ENCODE measurements at regions not wholly inside any gene's neighbourhood (a gene's known extent, or its start where the extent isn't known, plus 50 kb on each side); places are given as distances from the start of the nearest gene placed in this dataset.

DNA sequence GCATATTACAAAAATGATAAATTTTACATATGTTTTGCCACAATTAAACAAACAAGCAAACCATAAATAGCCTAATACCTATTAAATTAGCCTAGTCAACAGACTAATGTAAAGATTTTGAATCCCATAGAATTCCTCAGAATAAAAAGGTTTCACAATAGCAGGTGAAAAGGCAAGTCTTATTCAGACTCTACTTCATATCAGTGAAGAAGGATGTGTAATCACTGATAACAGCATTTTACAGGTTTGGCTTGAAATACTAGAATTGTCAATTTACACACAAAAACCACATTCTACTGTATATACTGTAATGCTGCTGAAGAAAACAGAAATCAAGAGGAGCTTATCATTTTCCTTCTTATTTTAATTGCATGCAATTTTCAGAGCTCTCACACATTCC lies 90.8 kb upstream of the SSTR1 start:
- no peak for DNase-seq (ENCODE audit: low read depth)

DNA sequence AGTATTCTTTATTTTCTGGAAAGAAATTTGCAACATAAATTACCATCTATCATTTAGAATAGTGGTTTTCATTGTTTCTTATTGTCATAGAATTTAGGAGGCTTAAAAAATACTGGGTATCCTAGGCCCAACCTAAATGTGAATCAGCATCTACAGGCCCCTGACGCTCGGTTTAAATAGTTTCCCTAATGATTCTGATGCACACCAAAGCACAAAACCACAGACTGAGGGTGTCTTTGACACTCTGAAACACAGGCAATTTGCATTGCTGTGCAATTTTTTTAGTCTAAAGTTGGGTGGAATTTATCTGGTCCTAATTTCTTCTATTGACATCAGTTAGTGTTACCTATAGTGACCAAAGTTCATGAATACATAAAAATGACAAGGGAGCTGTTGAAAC lies 87.6 kb upstream of the SSTR1 start:
- no peak for DNase-seq (ENCODE audit: low read depth)

DNA sequence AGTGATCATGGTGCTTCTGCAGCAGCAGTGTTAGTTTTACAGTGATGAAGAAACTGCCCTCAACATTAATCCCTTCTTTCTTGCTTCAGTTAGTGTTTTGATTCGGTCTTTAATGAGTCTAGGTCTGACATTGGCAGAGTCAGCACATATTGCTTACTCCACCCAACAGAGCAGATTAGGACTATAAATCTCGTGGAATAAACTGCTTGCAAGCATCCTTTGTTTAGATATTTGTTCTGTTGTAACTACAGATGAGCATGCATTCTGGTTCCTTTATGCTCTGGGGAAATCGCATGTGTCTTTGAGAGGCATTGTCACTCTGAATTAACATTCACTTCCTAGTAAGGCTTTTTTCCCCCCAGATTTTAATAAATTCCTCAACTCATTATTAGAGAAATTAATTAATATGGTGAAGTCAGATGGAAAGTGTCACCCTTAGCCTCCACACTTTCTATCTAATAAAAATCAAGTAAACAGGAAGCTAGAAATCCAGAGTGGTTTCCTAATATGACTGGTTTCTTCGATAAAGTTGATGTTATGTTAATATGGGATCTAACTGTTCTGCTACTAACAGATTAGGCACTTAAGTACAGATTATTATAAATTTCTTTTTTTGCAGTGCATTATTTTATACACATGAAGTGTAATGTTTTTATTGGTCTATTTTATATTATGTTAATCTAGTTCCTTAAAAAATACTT lies 86.2 kb upstream of the SSTR1 start:
- DNase-seq (ENCODE audit: low read depth), result no peak

DNA sequence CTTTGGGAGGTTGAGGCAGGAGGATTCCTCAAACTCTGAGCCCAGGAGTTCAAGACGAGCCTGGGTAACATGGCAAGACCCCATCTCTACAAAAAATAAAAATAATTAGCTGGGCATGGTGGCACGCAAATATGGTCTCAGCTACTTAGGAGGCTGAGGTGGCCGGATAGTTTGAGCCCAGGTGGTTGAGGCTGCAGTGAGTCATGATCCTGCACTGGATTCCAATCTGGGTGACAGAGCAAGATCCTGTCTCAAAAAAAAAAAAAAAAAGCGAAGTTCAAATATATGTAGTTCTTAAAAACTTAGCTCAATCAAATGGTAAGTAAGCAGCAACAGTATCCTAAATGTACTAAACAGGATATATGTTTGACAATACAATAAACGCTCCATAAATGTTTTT lies 85.5 kb upstream of the SSTR1 start:
- DNase-seq (ENCODE audit: low read depth), result no peak

DNA sequence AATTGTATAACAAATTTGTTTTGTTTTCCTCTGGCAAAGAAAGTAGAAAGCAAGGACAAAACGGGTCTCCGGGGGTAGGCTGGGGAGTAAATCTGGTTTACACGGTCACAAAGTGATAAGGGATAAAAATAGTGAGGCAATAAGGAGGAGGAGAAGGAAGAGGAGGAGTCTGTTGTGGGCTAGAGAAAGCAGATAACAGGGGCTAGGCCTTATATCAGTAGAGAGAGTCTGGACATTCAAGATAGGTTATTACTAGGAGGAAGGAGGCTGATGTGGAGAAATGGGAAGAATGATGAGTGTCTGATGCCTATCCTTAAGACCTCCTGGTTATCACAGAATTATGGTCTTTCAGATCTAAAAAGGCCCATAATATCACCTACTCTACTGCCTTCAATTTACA lies 83.2 kb upstream of the SSTR1 start:
- no peak for DNase-seq (ENCODE audit: low read depth)

DNA sequence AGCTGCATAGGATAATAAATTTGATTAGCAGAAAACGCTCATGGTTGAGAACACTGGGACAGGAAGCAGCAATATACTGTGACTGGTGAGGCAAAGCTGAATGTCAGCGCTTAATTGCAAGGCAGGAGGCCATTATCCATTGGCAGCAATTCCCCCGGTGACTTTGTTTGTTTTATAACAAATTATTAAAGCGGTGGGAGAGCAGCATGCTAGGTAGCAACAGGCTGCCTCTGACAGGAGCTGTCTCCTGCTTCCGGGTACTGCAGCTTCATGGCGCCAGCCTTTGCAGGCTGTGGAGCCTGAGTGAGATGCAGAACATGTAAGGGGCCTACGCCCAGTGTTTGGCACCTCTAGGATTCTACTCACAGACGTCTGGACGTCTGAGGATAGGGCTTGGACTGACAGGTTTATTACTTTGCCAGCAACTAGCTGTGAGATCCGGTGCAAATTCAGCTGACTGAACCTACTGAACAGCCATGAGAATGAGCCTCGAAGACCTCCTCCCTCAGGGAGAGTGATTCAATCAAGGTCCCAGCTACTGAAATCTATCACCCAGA lies 82.1 kb upstream of the SSTR1 start:
- no peak for DNase-seq (ENCODE audit: low read depth)

DNA sequence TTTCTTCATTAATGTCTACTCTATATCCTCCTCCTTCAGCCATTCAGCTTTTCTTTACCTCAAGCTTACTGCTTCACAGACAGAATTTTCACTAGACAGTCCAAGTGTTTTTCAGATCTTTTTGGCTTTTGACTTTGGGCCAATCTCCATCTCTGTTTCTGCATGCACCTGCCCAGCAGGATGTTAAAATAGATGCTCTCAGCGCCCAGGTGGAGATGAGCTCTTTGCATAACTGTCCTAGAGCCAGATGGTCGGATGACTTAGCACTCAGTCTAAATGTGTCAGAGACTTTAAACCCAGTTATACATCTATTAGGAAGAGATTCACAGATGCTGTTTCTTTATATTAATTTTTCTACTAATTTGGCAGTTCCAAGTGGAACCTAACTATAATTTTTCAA lies 80.3 kb upstream of the SSTR1 start:
- no peak for DNase-seq (ENCODE audit: low read depth)

DNA sequence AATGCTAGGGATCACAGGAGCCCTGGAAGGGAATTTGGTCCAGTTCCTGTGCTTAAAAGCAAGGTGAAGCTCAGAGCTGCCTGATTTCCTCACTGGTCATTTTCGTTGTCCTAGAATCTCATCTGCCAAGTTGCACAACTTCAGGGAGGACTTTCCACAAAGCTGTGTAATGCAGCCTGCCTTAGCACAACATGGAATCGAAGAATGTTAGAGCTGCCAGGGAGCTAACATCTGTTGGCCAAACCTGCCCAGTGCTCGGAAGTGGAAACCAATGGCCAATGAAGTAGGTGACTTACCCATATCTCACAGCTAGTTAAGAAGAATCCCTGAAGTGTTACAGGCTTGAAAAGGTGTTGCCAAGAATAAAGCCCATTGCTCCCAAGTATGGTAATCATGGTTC lies 79.9 kb upstream of the SSTR1 start:
- DNase-seq (ENCODE audit: low read depth), result no peak

DNA sequence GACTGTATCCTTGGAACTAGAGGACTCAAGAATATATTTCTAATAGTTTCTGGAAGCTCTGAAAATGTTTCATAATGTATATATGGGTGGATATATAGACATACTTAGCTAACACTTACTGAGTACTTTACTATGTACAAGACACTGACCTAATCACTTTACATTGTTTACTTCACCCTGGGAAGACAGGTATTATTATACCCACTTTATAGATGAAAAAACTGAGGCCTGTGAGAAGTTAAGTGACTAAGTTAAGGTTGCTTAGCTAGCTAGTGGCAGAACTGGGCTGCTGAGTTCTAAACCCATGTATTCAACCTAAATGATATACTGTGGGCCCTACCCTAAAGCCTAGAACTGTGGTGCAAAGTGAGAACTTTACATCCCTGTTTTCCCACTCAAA lies 79.1 kb upstream of the SSTR1 start:
- DNase-seq (ENCODE audit: low read depth), result no peak

DNA sequence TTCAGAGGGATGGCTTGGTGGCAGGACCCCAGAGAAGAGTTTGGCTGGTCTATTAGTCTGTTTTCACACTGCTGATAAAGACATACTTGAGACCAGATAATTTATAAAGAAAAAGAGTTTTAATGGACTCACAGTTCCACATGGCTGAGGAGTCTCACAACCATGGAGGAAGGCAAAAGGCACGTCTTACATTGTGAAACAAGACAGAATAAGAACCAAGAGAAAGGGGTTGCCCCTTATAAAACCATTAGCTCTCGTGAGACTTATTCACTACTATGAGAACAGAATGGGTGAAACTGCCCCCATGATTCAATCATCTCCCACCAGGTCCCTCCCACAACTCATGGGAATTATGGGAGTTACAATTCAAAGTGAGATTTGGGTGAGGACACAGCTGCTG lies 78.5 kb upstream of the SSTR1 start:
- no peak for DNase-seq (ENCODE audit: low read depth)

DNA sequence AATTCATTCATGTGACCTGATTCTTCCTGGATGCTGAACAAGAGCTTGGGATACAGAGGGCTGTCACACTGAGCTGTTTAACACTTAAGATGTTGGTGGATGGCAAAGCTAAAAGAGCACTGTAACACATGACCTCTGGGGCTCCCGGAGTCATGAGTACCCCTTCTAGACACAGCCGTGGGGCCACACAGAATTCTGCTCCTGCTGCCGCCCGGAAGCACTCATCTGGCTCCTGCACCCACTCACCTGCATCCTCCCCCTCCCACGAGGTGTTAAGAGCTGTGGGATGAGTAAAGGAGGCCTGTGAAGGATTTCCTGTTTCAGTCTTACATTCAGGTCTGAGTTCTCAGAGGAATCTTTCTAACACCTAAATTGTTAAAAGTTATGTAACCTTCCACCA lies 78.0 kb upstream of the SSTR1 start:
- DNase-seq (ENCODE audit: low read depth), result no peak

DNA sequence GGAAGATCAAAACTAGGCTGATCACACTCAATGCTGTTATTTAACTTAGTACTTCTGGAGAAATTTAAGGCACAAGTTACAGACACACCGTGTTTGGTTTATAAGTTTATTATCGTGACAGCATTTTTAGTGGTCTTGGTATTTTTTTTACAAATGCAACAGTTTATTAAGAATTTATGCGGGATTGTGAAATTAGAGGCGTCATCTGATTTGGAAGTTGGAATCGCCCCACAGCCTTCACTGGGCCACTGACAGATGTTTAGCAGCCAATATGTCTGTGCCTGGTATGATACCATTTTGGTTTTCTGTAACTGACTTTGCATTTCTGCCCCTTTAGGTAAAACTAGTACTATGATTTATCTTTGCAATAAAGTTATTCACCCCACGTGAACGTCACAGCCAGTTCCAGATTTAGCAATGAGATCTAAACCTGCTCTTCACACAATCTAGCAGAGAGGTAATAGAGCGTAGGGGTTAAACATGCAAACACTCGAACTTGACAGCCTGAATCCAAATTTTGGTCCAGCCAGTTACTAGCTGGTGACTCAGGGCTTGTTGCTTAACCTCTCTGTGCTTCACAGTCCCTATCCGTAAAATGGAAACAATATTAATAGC lies 73.2 kb upstream of the SSTR1 start:
- DNase-seq (ENCODE audit: low read depth), result no peak

DNA sequence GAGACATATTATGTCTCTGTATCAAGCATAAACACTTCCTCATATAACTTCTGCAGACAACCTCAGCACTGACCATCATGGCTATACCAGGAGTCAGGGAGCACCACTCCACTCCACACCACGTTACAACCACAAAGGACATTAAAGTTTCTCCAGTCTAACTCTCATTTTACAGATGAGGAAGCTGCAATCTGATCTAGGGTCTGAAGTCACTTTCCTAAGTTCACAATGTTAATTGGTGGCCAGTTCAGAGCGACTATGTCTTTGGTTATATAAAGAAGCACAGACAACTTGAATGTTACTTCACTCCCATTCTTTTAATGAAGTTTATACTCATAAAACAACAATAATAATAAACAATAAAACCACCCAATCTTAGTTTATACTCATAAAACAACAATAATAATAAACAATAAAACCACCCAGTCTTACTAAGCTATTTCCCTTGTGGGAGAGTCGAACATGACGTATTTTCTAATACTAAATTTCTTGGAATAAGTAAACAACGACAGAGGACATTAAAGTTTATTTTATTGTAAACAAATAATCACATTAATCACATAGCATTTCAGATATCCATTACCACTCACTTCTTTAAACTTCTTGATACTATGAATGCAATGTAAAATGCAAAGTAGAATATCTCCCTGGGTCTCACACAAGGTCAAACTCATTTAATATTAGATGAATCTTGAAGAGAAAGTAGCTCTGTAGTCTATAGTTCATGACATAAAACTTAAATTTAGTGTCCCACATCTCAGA lies 72.4 kb upstream of the SSTR1 start:
- no peak for DNase-seq (ENCODE audit: low read depth)

DNA sequence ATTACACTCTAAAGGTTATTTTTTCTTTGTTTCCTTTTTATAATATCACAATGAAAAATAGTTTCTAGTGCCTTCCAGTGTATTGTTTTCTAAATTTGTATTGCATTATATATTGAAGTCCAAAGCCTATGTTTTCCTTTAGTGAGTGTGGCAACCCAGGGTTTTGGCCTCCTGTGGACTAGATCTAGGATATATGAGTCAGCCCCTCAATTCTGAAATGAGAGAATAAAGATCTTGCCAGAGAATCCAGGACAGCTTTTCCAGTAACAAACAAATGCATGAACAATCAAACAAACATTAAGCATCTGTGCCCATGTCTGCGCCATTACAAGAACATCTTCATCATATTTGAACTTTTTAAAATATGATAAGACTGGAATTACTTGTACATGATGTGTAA lies 70.7 kb upstream of the SSTR1 start:
- no peak for DNase-seq (ENCODE audit: low read depth)

DNA sequence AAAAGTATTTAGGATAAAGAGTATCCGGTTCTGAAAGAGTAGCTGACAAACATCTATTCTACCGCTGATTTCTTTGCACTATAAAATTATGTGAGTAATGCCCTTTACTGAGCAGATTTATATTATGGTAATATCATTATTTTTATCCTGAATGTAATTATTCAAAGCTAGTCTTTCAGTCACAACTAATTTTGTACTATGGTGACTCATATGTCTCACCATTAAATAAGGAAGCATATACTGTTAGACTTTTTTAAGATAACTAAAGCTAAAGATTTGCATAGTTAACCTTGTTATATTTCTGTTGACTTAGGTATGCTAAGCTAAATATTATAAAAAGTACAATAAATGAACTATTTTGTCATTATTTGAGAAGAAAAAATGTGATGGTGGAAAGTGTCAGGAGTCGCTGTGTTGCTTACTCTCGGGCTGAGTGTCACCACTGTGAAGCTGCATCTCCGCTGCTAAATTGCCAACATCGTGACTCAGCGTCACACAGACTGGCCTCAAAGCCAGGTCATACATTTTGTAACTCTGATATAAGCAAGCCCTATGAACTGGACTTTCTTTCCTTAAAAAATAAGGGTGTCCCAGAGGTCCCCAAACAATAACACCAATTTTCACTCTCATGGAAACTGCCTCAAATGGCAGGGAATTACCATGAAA lies 69.1 kb upstream of the SSTR1 start:
- DNase-seq (ENCODE audit: low read depth), result no peak

DNA sequence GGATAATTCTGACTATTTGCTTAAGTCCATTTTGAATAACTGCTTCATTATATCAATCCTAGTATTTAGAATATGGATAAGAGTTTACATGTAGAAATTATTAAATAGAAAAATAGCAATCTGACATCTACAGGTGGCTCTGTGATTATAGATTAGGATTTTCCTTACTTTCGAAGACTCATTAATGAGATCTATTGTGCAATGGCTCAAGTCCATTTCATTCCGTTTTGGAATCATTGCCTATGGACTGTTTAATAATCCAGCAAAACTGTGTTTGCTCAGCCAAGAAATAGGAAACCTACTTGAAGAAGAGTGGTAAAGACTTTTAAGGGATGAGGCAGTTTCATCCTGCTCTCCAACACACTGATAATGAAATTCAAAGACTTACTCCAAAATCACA lies 67.8 kb upstream of the SSTR1 start:
- DNase-seq (ENCODE audit: low read depth), result no peak

DNA sequence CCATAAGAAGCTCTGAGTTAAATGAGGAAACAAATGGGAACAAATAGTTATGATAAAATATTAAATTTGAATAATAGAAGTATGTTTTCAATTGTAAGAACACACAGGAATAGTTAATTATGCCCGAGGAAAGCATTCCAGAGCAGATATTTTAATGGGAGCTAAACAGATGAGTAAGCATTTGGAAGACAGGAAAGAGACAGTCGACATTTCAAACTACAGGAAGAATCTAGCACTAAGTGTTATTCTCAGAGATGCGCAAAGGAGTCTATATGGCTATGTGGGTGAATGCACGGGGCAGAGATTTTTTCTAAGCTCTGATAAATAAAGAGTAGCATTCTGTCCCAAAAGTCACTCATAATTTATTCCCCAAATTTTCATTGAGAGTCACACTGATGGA lies 64.5 kb upstream of the SSTR1 start:
- no peak for DNase-seq (ENCODE audit: low read depth)

DNA sequence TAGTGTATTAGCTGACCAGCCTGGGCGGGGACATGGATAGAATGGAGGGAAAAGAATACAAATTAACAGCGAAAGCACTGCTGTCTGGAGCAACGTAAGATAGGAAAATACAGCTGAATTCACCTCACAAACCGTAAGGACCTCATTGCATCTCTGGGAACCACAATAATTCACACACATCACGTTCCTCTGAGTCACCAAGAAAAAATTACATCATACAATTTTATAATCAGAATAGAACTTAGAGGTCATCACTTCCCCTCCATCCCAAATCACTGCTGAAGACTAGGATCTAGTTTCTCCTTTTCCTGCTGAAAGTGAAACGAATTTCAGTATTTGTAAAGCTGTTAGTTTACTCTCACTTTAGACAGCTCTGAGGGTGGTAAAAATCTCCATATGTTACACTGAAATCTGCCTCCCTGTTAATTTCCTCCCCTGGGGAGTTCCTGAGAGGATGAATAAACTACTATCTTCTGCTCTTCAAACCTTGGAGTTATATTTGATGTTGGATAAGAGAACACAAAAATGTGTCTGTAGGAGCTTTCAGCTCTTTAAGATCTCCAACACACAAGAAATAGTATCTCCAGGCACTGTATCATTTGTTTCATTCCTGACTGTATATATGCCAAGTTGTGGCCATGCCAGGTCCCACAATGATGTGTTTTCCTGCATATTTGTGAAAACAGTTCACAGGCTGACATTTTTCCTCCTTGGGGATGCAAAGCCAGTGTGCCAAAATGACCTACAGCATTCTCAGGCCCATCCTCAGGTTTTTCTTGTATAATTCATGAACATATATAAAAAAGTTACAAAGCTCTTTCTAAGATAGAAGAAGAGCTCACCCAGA lies 63.8 kb upstream of the SSTR1 start:
- DNase-seq (ENCODE audit: low read depth), result peak; percentile 71

DNA sequence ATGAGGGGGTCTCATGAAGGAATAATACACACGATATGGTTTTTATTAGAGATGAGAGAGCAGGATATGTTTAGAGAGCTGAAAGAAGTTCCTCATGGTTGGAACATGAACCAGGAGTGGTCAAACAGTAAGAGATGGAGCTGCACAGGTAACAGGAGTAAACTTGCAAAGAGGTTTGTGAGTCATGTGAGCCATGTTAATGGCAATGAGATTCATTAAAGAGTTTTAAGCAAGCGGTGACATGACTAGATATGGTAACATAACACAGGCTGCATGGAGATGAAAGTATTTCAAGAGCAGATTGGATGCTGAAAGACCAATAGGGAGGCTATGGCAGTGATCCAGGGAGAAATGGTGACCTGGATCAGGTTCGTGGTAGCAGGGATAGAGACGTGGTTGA lies 62.6 kb upstream of the SSTR1 start:
- DNase-seq (ENCODE audit: low read depth), result no peak

DNA sequence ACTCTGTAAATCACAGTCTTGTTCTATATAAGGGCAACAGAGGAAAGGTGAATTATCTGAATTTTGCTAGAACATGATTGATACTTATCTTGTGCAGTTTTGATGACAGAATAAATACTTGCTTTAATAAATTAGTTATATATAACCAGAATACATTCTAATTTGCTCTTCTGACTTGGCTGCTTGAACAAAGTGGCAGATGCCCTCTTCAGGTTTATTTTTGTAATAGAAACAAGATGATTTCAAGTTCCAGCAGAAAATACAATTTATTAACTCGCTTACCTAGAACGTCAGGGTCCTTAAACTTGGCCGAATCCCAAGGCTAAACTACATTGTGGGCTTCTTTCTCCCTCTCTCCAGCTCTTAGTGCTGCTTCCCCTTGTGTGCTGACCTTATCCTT lies 57.6 kb upstream of the SSTR1 start:
- no peak for DNase-seq (ENCODE audit: low read depth)
